ENCODE measurements at regions not wholly inside any gene's neighbourhood (a gene's known extent, or its start where the extent isn't known, plus 50 kb on each side); places are given as distances from the start of the nearest gene placed in this dataset.

GRCh38 chr4:13180701-13181100 lies 303.4 kb downstream of the RAB28 start:
- TF ChIP-seq CTCF (IDR thresholded peaks at IDR 0.05) (no peak), POLR2A (IDR thresholded peaks at IDR 0.05) (no peak)
